ENCODE measurements at regions not wholly inside any gene's neighbourhood (a gene's known extent, or its start where the extent isn't known, plus 50 kb on each side); places are given as distances from the start of the nearest gene placed in this dataset.

- no peak overlapping the region for H3K4me3 ChIP-seq (ENCODE audit: low read length)
- TF ChIP-seq CTCF (IDR thresholded peaks at IDR 0.05; ENCODE audit: insufficient read depth, low read depth, low read length, missing control alignments): no peak
- DNase-seq (ENCODE audit: low read depth): peak; percentile 18
Measured at GRCh38 chr4:157564218-157564617, 343.7 kb downstream of the GRIA2 start.

- no peak for TF ChIP-seq CTCF (IDR thresholded peaks at IDR 0.05; ENCODE audit: insufficient read depth, low read depth, low read length, missing control alignments)
Measured at GRCh38 chr4:157558016-157558415, 337.5 kb downstream of the GRIA2 start.

GRCh38 chr4:157550028-157550427 is 329.5 kb downstream of the GRIA2 start:
- no peak for DNase-seq (ENCODE audit: low read depth)
- TF ChIP-seq CTCF (IDR thresholded peaks at IDR 0.05; ENCODE audit: insufficient read depth, low read depth, low read length, missing control alignments): no peak
- no peak overlapping the region for H3K4me3 ChIP-seq (ENCODE audit: low read length)

More at GRCh38 chr4:157558016-157558415, 337.5 kb downstream of the GRIA2 start:
- no peak overlapping the region for H3K4me3 ChIP-seq (ENCODE audit: low read length)
- DNase-seq (ENCODE audit: low read depth): no peak

GRCh38 chr4:157527954-157528353 is 307.4 kb downstream of the GRIA2 start:
- no peak overlapping the region for H3K4me3 ChIP-seq (ENCODE audit: low read length)
- DNase-seq (ENCODE audit: low read depth): no peak
- TF ChIP-seq CTCF (IDR thresholded peaks at IDR 0.05; ENCODE audit: insufficient read depth, low read depth, low read length, missing control alignments): no peak

- no peak for TF ChIP-seq CTCF (IDR thresholded peaks at IDR 0.05; ENCODE audit: insufficient read depth, low read depth, low read length, missing control alignments)
- H3K4me3 ChIP-seq (ENCODE audit: low read length): no peak overlapping the region
- peak; percentile 13 for DNase-seq (ENCODE audit: low read depth)
Measured at GRCh38 chr4:157521906-157522305, 301.4 kb downstream of the GRIA2 start.

GRCh38 chr4:157514711-157515110 is 294.2 kb downstream of the GRIA2 start:
- no peak overlapping the region for H3K4me3 ChIP-seq (ENCODE audit: low read length)
- TF ChIP-seq CTCF (IDR thresholded peaks at IDR 0.05; ENCODE audit: insufficient read depth, low read depth, low read length, missing control alignments): peak; percentile 38
- DNase-seq (ENCODE audit: low read depth): peak; percentile 4

GRCh38 chr4:157509341-157509740 is 288.8 kb downstream of the GRIA2 start:
- no peak overlapping the region for H3K4me3 ChIP-seq (ENCODE audit: low read length)
- no peak for DNase-seq (ENCODE audit: low read depth)
- TF ChIP-seq CTCF (IDR thresholded peaks at IDR 0.05; ENCODE audit: insufficient read depth, low read depth, low read length, missing control alignments): no peak
